ENCODE measurements at regions not wholly inside any gene's neighbourhood (a gene's known extent, or its start where the extent isn't known, plus 50 kb on each side); places are given as distances from the start of the nearest gene placed in this dataset.
A peak's percentile ranks its signal among the peaks of the same experiment; 100 is the strongest.
"Not testable (repeated sequence)": the region's sequence is repeated elsewhere in the genome, so short reads cannot be mapped to it uniquely, and the experiment has no call there.

DNA sequence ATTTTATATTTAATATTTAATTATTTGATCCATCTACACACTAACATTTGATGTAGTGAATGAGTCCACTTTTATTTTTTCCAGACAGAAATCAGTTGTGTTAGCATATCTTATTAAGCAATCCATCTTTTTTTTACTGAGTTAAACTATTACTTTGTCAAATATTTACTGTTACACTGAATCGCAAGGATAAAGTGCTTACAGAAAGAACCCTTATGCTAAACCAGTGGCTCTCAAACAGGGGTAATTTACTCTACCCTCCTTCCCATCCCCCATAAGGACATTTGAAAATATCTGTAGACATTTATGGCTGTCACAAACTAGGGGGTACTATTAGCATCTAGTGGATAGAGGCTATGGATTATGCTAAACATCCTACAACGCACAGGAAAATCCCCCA lies 508.2 kb downstream of the C12orf50 start:
- DNase-seq: no peak

DNA sequence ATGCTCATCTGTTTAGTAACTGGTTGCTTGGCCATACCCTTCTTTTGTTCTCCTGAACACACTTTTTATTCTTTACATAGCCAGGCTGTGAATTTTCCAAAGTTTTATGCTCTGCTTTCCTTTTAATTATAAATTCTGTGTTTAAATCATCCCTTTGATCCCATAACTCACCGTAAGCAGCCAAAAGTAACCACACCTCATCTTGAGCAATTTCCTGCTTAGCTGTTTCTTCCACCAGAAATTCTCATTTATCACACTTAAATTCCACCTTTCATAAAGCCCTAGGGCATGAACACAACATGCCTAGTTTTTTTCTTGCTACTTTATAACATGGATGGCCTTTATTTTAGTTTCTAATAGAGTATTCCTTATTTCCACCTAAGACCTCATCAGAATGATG lies 510.7 kb downstream of the C12orf50 start:
- peak; percentile 19 for DNase-seq

DNA sequence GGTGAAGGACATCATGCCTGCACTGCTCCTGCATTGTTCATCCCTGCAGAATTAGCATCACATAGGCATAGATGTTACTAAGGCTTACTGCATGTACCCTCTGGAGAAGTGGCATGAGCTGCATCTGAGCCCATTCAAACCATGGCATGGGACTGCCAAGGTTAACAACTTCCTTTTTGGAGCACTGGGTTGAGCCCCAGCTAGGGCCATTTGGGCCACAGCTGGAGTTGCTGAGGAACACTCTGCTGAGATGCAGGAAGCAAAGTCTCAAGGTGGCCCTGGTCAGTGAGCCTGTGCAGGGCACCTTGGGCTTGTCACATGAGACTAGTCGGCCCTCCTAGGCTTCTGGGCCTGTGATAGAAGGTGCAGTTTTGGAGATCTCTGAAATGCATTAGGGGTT lies 511.2 kb downstream of the C12orf50 start:
- DNase-seq: no peak

DNA sequence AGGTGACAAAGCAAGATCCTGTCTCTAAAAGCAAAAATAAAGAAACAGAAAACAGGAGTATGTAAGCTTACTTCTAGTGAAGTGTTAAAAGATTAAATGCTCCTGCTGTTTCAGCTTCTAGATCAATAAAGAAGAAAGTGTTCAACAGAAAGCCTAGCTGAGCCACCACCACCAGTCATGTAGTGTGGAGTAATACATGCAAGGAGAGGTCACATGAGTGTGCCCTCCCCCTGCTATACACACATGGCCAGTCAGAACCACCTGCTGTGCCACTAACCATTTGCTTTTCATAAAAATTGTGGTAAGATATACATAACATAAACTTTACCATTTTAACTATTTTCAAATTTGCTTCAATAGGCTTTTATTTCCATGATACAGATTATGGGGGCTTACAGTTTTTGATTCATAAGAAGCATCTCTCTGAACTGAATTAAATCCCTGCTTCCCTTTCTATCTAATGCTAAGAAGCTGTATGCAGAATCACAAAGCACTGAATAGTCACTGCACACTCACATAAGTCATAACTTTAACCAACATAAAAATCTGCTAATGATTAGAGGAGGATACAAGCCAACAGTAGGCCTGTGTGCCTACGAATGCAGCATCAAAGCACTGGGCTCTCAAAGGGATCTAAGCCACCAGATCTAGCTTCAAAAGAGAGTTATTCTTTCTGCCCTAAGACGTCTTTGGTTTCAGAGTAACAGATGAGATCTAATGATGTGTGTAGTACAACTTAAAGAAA lies 515.5 kb downstream of the C12orf50 start:
- no peak for DNase-seq

DNA sequence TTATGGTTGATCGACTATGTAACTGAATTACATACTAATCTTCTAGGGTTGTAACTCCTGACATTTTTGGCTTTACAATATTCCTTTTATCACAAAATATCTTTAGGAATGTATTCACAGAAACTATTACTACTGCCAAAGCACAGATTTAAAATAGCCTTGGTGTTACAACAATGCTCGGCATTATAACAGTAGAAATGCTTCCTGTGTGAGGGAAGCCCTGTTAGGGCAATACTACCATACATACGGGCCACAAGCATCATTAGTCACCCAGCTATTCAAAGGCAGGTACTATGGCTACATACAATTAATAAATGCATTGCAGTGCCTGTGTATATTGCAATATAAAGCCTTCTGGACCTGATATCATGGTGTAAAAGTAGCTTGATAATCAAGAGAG lies 517.8 kb downstream of the C12orf50 start:
- no peak for DNase-seq

DNA sequence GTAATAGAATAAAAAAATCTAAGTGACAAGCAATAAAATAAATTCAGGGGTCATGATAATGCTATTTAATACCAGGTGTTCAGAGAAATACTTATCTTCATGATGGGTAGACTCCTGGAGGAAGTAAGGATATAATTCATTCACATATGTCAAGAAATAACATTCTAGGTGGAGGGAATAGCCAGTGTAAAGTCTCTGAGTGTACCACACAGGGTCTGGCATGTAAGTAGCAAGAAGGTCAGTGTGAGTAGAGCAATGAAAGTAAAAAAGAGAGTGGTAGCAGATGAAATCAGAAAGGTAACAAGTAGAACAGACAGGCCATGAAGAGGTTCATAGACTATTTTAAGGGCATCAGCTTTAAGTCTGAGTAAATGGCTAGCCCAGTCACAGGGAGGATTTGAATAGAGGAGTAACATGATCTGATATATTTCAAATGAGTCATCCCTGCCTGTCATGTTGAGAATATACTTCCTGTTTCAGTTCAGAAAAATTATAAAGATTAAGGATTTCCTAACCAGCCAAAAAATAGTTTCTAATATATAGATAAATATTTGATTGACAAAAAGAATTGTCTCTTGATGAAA lies 519.9 kb downstream of the C12orf50 start:
- peak; percentile 48 for DNase-seq

DNA sequence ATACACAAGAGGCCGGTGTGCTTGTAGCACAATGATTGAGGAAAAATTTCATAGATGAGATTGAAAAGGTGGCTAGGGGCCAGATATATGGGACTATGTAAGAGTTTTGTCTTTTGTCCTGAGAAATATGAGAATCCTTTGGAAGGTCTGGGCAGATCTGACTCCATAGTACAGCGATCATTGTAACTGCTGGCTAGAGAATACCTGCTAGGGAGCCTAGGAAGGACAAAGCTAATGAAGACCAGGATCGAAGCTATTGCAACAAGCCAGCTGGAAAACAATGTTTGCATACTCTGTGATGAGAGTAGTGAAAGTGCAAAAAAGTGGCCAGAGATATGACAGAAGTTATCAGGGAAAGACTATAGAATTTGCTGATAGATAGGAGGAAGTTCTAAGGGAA lies 537.6 kb downstream of the C12orf50 start:
- no peak for DNase-seq

DNA sequence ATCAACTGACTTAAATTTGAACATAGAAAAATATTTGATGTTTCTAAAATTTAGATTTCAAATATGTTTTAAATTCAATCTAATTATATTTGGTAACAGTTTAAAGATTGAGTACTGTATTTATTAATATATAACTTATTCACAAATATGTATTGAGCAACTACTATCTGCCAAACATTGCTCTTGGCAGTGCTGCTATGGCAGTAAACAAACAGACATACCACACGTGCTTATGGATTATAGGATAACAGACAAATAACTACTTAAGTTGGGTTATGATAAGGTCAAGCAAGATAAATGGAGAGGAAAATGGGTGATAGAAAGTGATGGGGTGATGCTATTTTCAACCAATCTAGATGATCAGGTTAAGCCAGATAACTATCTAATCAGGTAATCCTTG lies 538.1 kb downstream of the C12orf50 start:
- DNase-seq: no peak

DNA sequence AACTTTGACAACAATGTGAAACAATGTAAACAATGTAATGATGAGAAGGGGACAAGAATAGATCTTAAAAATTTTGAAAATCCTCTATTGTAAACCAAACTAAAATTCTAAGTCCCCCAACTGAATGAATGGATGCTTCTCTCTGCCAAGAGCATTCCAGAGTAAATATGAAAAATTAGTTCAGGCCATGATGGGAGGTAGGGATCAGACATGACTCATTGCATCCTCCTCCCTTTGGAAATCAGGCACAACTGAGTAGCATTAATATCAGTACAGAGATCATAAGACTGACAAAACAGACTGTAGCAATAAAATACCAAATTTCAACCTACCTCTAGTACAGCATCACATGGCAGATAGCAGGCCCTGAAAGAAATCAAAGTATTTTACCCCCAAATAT lies 559.9 kb downstream of the C12orf50 start:
- DNase-seq: peak; percentile 44

DNA sequence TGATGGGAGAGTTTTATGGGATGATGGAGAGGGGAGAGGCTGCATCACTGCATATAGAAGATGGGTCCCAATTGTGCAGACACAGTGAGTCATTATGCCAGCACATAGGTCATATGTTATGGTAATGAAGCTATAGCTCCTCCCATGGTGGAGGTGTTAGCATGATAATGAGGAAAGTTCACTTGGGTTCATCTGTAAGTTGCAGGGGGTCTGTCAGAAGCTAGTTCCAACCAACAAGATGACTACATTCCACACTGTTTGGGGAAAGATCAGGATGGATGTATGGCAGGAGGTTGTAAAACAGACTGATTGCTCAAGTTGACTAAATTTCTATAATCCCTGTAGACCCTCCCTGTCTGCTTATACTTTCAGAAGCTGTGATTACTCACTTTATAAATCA lies 561.3 kb downstream of the C12orf50 start:
- peak; percentile 81 for DNase-seq

DNA sequence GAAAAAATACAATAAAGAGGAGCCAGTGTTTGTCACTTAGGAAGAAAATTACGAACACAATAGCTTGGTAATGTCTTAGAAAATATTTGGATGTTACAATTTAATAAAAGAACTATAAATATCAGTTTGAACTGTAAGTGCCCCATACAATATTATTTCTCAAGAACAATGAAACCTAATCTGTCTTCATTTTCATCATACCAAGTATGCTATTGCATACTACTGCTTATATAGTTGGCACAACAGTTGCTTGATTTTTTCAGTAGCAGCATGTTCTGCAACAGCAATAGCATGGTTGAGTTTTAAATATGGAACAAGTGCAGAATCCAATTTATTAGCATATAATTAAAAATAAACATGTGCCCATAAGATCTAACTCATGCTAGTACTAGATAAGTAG lies 564.6 kb downstream of the C12orf50 start:
- no peak for DNase-seq

DNA sequence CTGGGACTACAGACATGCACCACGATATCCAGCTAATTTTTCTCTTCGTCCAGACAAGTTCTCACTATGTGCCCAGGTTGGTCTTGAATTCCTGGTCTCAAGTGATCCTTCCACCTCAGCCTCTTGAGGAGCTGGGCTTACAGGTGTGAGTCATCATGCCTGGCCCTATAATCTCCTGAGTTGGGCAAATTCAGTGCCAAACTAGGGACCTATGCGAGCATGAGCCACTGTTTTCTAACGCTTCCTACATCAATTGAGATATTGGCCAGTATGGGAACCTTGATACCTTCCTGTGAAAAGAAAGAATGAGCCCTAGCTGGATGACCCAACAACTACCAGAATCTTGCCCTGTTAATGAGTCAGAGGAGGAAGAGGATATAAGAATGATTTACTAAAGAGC lies 585.2 kb downstream of the C12orf50 start:
- no peak for DNase-seq

DNA sequence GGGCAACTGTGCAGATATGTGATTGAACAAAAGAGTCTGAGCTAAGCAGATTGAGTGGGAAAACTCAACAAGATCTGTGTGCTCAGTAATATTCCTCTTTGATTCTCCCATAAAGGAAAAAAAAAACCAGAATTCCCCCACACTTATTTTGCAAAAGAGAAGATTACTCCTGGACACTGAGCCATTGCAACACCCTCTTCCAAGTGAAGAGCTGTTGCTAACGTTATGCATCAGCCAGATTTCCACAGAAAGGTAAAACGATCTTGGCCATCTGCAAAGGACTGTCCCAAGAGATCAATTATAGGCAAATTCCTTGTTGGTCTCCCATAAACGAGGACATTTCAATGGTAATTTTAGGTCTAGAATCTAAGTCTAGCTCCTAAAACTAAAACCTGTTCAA lies 587.7 kb downstream of the C12orf50 start:
- DNase-seq: peak; percentile 4

DNA sequence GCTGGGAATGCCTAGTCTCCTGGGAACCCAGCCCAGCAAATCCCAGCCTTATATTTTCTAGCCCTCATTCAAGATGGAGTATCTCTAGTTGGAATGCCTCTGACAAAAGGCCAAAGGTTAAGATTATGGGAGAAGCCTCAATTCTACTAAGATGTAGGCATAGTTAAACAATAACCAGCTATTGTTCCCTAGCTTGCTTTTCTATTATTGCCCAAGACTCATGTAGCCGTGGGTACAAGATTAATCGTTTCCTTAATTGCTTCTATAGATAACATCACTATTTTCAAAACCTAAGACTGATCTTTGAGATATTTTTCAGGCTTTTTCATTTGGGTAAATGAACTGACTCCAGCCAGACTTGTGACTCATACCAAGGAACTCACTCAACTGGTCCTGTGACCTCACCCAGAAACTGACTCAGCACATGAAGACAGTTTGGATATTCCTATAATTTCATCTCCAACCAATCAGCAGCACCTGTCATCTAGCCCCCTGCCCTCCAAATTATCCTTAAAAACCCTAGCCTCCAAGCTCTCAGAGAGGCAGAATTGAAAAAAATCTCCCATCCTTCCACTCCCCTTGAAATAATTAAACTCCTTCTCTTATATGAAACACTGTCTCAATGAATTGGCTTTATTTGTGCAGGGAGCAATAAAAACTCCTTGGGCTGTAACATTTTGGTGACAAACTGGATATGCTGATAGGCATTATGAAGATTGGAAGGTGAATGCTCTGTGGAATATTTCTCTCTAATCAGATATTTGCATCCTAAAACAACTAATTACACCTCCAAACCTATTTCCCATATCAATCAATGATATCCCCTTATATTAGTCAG lies 589.0 kb downstream of the C12orf50 start:
- DNase-seq: peak; percentile 89

DNA sequence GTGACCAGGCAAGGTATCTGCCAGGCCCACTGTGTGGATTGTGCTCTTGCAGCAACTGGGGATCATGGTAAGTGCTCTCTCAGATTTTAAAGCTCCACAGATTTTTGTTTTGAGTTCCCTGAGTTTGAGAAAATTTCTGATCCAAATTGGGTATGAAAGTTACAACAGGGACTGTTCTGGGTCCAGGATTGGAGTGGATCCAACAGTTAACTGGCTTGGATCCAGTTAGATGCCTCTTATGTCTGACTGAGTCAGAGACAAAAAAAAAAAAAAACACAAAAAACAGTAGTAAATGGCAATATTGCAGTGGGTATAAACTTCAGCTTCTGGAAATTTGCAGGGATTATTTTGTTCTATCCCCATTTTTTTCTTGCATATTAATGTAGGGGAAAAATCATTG lies 598.8 kb downstream of the C12orf50 start:
- no peak for DNase-seq

DNA sequence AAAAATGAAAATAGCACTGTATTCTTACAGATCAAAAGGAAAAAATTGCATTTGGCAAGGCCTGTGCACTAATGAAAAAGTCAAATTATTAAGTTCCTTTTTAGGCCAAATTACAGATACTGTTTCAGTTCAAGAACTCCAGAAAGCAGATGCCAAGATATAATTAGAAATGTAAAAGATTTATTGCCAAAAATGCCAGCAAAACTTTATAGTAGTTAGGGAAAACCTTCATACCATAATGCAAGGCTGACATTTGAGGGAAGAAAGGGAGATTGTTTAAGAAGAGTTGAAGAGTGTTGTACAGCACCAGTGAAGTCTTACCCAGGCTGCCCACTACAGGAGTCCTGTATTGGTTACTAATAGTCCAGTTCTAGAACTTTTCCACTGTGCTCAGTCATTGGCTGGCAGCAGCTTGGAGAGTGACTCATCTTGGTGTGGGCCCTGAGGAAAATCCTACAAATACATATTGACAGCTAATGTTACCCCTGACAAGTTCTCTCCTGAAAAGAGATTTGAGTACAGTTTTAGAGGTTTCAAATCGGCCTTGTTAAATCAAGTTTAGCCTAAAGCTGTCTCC lies 600.4 kb downstream of the C12orf50 start:
- DNase-seq: peak; percentile 27

DNA sequence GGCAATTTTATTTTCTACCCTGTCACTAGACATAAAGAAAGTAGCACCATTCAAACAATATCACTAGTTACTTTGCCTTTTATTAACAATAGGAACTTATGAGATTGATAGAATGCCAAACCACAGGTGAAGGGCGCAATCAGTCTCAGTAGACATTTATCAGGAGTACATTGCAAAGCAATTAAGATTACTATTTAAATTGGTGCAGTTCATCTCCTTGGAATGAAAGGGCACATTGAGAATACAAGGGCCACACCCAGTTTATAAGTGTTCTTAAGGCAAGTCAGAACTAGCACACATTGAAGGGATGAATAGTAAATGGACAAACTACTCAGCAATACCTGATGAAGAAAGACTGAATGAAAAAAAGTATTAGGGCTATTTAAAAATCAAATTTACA lies 601.4 kb downstream of the C12orf50 start:
- DNase-seq: no peak

DNA sequence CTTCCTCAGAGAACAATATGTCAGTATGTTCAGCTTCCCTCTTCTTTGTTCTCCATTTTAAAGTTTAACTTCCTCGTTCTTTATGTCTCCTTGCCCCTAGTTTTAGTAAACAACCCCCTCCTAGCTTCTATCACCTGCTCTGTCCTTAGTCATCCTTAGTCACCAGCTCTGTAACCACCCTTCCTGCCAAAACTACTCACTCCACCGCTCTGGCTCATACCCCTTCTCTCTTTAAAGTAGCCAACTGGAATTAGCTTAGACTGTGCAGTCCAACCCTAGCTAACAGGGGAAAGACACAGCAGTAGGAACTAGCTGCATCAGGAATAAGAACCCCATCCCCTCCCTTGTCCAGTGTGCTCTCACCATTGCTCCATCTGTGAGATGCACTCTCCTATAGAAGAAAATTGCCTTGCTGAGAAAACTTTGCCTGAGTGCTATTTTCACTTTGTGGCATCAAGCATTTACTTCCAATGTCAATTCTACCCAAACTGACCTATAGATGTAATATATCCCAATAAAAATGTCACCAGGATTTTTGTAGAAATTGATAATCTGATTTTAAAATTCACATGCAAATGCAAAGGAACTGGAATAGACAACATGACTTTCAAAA lies 603.2 kb downstream of the C12orf50 start:
- no peak for DNase-seq

DNA sequence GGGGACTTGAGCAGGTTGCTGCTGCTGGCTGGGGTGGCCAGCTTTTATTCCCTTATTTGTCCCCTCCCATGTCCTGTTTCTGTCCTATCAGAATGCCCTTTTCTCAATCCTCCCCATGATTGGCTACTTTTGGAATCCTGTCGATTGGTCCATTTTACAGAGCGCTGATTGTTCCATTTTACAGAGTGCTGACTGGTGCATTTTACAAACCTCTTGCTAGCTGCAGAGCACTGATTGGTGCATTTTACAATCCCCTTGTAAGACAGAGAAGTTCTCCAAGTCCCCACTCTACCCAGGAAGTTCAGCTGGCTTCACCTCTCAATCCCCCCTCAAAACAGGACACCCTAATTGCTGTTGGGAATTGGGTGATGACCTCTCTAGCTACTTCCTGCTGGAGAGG lies 608.0 kb downstream of the C12orf50 start:
- DNase-seq: not testable (repeated sequence)

DNA sequence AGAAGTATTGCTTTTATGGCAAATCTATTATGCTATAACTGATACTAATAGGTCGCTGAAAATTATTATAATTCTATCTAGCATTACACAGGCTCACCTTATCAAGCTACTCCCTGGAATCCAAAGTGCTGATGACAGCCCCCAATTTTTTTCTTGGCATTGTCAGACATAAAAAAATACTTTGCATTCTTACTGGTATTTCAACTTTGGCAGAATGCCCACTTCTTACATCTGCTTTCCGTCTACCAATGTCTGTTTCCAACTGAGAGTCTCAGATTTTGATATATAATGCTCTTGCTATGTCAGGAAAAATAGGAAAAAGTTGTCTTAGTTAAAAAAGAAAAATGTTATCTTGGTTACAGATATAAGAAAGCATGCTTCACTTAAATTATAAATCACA lies 615.4 kb downstream of the C12orf50 start:
- DNase-seq: peak; percentile 79

DNA sequence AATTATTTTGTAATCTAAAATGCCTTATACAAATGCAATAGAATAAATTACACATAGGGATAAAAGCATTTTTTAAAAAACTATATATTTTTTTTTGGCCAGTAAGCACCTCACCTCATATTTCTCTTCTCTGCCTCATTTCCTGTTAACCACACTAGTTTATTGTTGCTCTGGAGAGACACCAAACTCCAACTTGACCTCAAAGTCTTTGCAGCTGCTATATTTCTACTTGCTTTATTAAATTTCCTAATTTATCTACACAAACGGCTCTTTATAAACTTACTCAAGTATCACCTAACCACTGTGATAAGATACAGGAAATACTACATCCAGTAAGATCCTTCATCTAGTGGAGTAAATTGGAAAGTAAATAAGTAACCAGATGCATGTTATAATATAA lies 622.3 kb downstream of the C12orf50 start:
- DNase-seq: no peak

DNA sequence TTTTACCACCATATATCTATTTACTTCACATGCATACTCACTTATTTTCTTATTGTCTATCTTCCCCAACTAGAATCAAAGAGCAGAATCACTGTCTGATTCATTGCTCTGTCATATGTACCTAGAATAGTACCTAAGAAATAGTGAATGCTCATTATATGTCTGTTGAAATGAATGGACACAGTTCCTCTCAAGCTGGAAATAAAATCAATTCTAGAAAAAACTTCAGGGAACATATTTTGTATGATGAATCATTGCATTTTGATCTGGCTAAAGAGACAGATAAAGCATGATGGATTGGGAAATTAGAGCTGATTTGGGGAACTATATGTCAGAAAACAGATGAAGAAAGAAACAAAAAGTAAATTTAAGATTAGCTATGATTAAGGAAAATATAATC lies 623.3 kb downstream of the C12orf50 start:
- no peak for DNase-seq

DNA sequence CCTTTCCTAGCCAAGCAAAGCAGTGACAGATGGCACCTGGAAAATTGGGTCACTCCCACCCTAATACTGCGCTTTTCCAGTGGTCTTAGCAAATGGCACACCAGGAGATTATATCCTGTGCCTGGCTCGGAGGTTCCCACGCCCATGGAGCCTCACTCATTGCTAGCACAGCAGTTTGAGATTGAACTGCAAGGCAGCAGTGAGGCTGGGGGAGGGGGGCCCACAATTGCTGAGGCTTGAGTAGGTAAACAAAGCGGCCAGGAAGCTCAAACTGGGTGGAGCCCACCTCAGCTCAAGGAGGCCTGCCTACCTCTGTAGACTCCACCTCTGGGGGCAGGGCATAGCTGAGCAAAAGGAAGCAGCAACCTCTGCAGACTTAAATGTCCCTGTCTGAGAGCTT lies 635.0 kb downstream of the C12orf50 start:
- DNase-seq: not testable (repeated sequence)

Measured in fibroblast of skin of right quadriceps (primary cell).